HG02763 (cell line): ENCODE measurements at regions not wholly inside any gene's neighbourhood (a gene's known extent, or its start where the extent isn't known, plus 50 kb on each side); places are given as distances from the start of the nearest gene placed in this dataset.

ENCODE experiments used
- ATAC-seq: cut with Tn5 transposase; IDR thresholded peaks from one replicate; pipeline ENCODE4 v1.9.1; 2021; ENCODE audit warnings: mild to moderate bottlenecking, moderate library complexity; ENCODE audit not compliant: unreplicated experiment

DNA sequence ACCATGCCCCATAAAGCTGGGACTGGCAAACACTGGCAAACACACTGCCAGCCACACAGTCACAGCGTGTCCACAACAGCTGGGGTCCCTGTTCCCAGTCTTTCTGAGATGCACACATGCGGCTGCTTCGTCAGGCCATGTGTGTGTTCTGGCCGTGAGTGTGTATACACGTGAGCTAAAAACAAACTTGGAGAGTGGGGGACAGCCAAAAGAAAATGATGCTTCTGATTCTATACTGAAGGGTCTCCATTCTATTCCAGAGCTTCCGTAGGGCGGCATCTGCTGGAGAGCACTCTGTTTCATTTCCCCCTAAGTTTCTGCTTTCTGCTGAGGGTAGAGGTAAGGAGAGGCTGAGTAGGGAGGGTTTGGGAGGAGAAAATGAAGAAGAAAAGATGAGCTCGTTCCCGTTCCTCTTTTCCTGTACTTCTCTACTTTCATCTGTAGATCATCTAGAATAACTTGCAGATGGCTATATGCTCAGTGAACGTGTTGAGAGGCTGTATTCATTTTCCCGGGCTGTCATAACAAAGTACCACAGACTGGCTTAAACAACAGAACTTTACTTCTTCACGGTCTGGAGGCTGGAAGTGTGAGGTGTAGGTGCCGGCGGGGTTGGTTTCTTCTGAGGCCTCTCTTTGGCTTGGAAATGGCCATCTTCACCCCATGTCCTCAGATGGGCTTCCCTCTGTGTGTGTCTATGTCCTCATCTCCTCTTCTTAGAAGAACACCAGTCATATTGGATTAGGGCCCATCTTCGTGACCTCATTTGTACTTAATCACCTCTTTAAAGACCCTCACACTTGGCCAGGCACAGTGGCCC lies 151.6 kb downstream of the TOMM20 start:
- no peak for ATAC-seq

DNA sequence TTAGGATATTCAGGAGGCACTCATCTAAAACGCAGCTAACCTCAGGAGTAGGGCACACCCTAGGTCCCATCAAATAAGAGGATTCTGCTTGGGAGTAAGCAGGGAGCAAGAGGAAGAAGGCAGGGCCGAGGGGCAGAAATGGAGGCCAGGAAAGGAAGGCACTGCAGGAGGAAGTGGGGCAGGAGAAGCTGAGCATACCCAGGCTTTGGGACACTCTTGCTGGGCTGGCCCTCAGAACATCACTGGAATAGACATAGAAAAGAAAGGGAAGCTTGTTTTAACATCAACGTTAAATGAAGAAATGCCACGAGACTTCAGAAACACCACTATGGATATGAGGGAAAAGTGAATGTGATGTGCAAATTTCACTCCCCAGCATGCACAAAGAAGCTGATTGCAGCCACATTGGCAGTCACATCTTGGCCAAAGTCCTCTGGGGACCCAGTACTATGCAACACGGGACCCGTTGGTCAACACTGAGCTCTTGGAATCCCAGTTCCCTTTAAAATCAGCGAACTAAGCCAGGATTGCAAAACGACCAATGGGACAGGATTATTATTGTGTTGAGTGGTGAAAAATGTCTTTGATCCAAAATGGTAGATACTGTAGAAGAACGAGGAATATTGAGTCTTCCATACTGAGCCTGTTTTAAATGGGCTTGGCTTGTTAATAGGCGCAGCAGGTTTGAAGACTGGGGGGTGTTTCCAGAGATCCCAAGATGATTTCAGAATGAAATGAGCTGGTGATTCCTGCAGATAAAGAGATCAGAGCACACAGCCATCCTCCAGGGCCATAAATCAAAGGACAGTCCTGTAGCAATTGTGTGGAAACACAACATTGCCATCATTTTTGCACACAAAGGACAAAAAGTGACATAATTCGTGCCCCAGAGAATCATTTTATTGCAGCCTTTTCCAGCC lies 152.4 kb downstream of the TOMM20 start:
- no peak for ATAC-seq

DNA sequence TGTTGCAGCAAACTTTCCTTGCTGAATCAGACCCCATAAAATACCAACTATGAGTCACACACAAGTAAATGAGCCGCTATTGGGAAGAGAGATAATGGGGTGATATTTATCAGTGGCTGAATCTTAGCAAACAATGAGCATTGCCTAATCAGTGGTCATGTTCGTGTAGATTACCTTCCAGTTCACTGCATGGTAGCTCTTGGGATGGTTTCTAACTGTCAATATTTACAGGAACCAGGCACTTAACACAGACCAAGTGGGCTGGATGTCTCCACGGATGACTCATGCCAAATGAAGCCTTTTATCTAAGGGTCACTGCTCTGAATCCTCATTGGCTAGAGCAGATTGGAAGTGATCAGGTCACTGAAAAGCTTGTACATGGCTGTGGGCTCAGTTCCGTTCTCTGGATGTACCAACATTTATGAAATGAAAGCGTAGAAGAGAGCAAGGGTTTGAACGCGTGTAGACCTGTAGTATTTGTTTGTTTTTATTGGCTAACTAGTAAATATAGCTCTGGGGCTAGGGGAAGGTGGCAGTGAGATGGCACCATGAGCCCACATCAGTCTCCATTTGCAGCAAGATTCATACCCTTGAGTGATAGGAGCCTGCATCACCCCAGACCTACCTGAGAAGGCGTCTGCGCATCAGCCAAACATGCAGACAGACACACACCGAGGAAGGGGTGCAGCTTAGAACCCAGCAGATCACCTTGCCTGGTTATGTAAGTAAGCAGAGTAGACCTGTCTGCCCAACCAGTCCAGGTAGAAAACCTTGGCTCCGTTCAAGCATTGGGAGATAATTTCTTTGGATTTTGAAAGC lies 153.3 kb downstream of the TOMM20 start:
- no peak for ATAC-seq

DNA sequence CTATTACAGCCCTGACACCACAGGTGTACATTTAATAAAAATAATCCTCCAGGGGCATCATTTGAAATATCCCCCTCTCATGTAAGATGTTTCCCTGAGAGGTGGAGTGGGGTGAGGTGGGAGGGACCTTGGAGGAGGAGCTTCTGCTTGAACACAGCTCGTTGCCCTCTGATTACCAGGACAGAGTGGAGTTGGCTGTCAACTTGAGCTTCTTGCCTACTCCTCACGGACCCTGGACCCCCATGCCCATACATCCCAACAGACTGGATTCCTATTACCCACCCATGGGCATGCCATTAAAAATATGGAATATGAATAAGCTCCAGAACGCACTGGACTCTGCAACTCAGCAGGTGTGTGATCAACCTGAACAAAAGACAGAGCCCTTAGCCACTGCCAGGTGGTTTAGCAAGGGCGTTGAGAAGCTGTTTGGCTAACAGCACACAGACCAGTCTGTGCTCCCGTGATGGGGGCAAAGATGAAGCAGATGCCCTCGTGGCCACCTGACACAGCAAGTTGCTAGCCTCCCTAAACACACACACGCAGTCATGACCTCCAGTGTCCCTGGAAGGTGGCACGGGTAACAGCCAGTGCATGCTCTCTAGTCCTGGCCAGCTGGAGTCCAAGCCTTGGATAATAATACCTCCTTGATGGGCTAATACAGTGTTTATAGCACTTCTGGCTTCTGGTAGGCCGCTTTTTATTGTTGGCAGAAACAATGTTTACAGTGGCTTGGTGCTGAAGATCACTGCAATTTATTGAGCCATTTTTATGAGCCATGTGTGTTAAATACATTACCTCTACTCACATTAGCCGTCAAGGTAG lies 155.0 kb downstream of the TOMM20 start:
- no peak for ATAC-seq

DNA sequence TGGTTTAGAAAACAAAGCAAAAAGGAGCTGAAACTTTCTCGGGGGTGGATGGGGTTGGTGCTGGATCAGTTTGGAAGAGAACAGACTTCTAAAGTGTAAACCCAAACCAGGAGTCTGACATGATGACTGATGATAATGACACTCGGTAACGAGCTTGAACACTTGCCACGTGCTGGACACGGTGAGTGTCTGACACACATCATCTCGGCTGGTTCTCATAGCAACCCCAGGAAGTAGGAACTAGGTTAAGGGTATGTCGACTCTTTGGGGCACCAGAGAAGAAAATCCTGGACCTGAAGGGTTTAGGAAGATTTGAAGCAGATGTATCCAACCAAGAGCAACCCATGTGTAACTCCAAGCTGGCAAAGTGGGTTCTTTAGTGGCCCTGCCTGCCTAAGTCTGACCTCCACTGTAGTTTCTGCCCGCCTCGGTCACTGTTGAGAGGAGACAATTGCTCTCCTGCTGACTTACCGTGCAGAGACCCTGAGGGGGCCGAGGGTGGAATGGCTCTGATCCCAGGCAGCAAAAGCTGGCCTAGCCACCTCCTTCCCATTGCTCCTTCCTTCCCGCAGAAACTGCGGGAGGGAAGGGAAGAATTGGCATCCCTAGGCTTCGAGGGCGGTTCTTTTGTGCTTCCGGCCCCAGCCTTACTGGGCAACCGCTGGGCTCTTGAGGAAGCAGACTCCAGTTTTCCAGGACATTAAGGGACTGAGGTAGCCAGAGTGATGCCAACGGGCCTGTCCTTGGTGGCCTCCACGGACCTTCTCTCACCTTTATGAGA lies 156.0 kb downstream of the TOMM20 start:
- ATAC-seq: no peak

- no peak for ATAC-seq
Observed at GRCh38 chr1:234971586-234972297, 156.9 kb downstream of the TOMM20 start.

- no peak for ATAC-seq
Observed at GRCh38 chr1:234970731-234971476, 157.7 kb downstream of the TOMM20 start.

- no peak for ATAC-seq
Observed at GRCh38 chr1:234970401-234970730, 158.3 kb downstream of the TOMM20 start.

DNA sequence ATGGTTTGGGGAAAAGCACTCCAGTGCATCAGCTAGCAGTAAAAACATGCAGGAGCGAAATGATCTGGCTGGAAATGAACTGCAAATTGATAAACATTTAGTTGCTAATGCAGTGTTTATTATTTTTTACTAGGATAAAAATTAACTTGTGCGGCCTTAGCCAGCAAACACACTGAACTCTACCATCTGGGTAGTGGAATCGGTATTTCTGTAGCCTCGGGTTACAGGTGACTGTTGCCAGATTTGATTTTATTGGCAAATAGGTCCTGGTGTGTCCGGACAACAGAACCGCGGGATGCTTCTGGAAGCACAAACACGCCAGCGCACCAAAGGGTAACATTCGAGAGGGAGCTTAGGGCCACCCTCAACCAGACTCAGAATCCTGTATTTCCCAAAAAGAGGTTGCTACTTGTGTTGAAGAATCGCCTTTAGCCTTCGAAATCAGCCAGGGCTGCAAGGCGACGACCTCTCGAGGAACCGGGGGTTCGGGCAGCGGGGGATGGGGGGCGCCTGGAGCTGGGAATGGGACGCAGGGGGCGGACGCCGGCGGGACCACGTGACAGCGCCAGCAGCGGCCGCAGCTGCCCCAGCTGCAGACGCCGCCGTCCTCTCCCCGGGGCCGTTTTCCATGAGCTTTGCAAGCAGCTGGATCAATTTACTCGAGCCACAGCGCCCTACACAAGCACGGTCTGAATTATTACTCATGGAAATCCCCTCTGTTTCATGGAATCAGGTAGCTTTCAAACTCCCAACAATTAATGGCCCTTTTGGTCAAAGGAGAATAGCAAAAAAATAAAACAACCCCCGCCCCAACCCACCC lies 158.8 kb downstream of the TOMM20 start:
- ATAC-seq: no peak

DNA sequence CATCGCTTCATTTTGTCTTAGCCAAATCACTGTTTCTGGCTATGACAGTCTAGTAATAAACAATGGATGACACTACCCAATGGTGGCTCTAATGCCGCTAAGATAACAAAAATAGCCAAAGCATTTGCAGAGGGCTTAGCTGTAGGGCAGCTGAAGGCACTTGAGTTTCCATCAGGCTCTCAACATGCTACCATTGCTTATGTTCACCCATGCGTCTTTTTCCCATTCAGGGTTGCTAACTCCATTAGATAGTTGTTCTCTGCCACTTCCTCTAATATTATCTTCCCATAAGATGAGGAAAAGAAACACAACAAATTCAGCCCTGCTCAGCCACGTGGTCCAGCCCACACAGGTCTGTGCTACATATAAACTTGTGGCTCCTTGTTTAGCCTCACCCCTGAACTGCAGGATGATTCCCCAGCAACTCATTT lies 159.6 kb downstream of the TOMM20 start:
- ATAC-seq: no peak

- ATAC-seq: no peak
Observed at GRCh38 chr1:234968451-234968850, 160.2 kb downstream of the TOMM20 start.

- no peak for ATAC-seq
Observed at GRCh38 chr1:234967121-234967520, 161.5 kb downstream of the TOMM20 start.

GRCh38 chr1:234965111-234965510 lies 163.5 kb downstream of the TOMM20 start:
- ATAC-seq: no peak

DNA sequence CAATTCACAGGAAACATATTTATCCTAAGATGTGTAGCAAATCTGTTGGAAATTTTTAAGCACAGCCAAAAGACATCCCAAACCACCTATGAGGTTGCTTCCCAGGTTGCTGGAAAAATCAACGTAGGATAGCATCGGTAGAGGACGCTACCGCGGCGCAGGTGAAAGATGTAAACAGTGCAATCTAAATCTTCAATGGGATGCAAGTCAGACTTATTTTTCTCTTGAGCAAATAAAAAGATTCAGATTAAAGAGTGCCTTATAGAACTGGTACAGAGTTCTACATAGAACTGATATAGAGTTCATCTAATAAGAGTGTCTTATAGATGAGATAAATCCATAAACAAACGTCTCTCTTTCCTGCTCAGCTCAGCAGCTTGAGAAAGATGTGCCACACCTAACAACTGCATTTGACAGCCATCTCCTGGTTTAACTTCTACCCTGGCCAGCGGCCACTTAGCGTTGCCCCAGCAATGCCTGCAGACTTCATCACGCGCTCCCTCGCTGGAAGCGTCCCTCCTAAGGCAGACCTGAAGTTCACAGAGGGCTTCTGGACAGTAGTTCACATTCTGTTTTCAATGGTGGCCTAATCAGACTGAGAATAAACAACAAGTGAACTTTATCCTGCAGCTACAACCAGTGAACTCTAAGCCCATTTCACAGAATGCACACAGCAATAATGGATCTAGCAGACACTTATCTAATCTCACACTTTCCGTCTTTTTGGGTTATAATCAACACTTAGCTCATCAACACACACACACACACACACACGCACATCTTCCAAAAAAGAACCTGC lies 164.5 kb downstream of the TOMM20 start:
- no peak for ATAC-seq

- peak; percentile 85 for ATAC-seq
Observed at GRCh38 chr1:234963180-234963903, 165.3 kb downstream of the TOMM20 start.
